ENCODE measurements at regions not wholly inside any gene's neighbourhood (a gene's known extent, or its start where the extent isn't known, plus 50 kb on each side); places are given as distances from the start of the nearest gene placed in this dataset.

DNA sequence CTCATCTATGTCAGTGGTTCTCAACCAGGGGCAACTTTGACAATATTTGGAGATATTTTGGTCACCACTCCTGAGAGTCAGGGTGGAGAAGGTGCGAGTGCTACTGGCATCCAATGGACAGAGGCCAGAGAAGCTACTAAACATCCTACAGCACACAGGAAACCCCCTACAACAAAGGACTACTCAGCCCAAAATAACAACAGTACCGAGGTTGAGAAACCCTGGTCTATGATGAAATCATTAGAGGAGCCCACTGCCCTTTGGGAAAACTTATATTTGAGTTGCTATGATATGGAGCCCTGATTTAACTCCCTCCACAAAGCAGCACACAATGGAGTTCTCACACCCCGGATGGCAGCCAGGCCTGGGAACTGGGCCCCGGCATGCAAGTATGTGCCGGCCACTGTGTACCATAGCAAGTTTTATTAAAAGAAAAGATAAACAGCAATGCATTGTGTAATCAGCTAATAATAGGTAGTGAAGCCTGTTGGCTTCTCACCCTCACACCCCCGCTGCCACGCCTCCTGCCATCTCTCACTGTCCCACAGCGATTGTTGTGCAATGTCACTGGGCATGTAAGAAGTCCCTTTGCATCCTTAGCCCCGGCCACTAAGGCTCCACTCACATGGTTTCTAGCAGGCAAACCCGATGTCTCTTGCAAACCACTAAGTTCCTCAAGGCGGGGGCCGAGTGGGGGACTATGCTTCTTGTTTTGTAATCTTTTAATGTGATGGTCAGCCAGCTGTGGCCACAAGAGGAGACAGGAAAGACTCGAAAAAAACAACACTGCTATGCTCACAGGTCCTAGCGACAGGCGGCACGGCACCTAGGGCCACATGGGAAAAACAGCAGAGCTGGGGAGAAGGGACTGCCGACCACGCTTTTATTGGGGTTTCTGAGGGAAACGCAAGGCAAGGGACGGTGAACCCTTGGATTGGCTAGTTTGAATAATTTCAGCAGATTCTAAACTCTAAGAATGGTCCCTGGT is 110.0 kb downstream of the AQP9 start:
- TF ChIP-seq, protein P1, sequence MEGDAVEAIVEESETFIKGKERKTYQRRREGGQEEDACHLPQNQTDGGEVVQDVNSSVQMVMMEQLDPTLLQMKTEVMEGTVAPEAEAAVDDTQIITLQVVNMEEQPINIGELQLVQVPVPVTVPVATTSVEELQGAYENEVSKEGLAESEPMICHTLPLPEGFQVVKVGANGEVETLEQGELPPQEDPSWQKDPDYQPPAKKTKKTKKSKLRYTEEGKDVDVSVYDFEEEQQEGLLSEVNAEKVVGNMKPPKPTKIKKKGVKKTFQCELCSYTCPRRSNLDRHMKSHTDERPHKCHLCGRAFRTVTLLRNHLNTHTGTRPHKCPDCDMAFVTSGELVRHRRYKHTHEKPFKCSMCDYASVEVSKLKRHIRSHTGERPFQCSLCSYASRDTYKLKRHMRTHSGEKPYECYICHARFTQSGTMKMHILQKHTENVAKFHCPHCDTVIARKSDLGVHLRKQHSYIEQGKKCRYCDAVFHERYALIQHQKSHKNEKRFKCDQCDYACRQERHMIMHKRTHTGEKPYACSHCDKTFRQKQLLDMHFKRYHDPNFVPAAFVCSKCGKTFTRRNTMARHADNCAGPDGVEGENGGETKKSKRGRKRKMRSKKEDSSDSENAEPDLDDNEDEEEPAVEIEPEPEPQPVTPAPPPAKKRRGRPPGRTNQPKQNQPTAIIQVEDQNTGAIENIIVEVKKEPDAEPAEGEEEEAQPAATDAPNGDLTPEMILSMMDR (IDR thresholded peaks at IDR 0.05; ENCODE audit: low read length) = no peak
- no peak for TF ChIP-seq EZH2 (IDR thresholded peaks at IDR 0.05; ENCODE audit: borderline replicate concordance, low read length)
- H3K9me2 ChIP-seq (ENCODE audit: low read depth, low read length) = no peaks in the 10 kb centered on the region
- H3K9ac ChIP-seq (ENCODE audit: low read length) = no peak overlapping the region

GRCh38 chr15:58249646-58250312 is 111.6 kb downstream of the AQP9 start:
- H3K36me3 ChIP-seq (ENCODE audit: insufficient read depth, low read length) = no peaks in the 10 kb centered on the region; the same call in 1 of the 2 replicates
- no peak overlapping the region for H3K27ac ChIP-seq (ENCODE audit: low read depth, low read length, poor library complexity, severe bottlenecking)
- no peak overlapping the region for H3K4me3 ChIP-seq (ENCODE audit: low read depth, low read length, poor library complexity, severe bottlenecking)
- peaks cover 12% of the 10 kb centered on the region; the same call in 1 of the 2 replicates for H3K27me3 ChIP-seq (ENCODE audit: insufficient read depth, low read length)
- no peaks in the 10 kb centered on the region for H3K9me2 ChIP-seq (ENCODE audit: low read depth, low read length)
- no peaks in the 10 kb centered on the region for H3K9me3 ChIP-seq (ENCODE audit: low read length)
- no peak overlapping the region; the same call in 1 of the 2 replicates for H3K4me2 ChIP-seq (ENCODE audit: low read length)
- no peaks in the 10 kb centered on the region for H3F3A ChIP-seq (ENCODE audit: insufficient read depth, low read length)
- H3K4me1 ChIP-seq (ENCODE audit: insufficient read depth, low read length, severe bottlenecking) = peaks cover 21% of the 10 kb centered on the region
- H4K20me1 ChIP-seq (ENCODE audit: insufficient read depth, low read length) = no peaks in the 10 kb centered on the region
- H3K79me2 ChIP-seq (ENCODE audit: insufficient read depth, low read length) = no peaks in the 10 kb centered on the region
- H3K9ac ChIP-seq (ENCODE audit: low read length) = no peak overlapping the region
- H2AFZ ChIP-seq (ENCODE audit: low read length) = no peak overlapping the region; the same call in 1 of the 2 replicates
- no peak for TF ChIP-seq EZH2 (IDR thresholded peaks at IDR 0.05; ENCODE audit: borderline replicate concordance, low read length)
- TF ChIP-seq, protein P1 (IDR thresholded peaks at IDR 0.05; ENCODE audit: low read length) = no peak

More for the DNA sequence above, 110.0 kb downstream of the AQP9 start:
- Histone ChIP-seq H4K20me1 (ENCODE audit: insufficient read depth, low read length) (no peaks in the 10 kb centered on the region), H3K36me3 (ENCODE audit: insufficient read depth, low read length) (no peaks in the 10 kb centered on the region; the same call in 1 of the 2 replicates), H3F3A (ENCODE audit: insufficient read depth, low read length) (no peaks in the 10 kb centered on the region), H3K27ac (ENCODE audit: low read depth, low read length, poor library complexity, severe bottlenecking) (no peak overlapping the region), H3K4me3 (ENCODE audit: low read depth, low read length, poor library complexity, severe bottlenecking) (no peak overlapping the region), H3K9me3 (ENCODE audit: low read length) (no peaks in the 10 kb centered on the region), H3K27me3 (ENCODE audit: insufficient read depth, low read length) (peaks cover 9% of the 10 kb centered on the region; the same call in 1 of the 2 replicates), H3K4me2 (ENCODE audit: low read length) (no peak overlapping the region; the same call in 1 of the 2 replicates), H3K4me1 (ENCODE audit: insufficient read depth, low read length, severe bottlenecking) (peaks cover 21% of the 10 kb centered on the region), H2AFZ (ENCODE audit: low read length) (no peak overlapping the region), H3K79me2 (ENCODE audit: insufficient read depth, low read length) (no peaks in the 10 kb centered on the region)

GRCh38 chr15:58252586-58253323 is 114.6 kb downstream of the AQP9 start:
- no peak overlapping the region for H3K4me3 ChIP-seq (ENCODE audit: low read depth, low read length, poor library complexity, severe bottlenecking)
- no peak overlapping the region for H2AFZ ChIP-seq (ENCODE audit: low read length)
- H3K4me2 ChIP-seq (ENCODE audit: low read length) = no peak overlapping the region
- no peaks in the 10 kb centered on the region for H4K20me1 ChIP-seq (ENCODE audit: insufficient read depth, low read length)
- no peaks in the 10 kb centered on the region for H3K9me3 ChIP-seq (ENCODE audit: low read length)
- no peaks in the 10 kb centered on the region for H3K9me2 ChIP-seq (ENCODE audit: low read depth, low read length)
- no peak overlapping the region for H3K9ac ChIP-seq (ENCODE audit: low read length)
- peaks cover 17% of the 10 kb centered on the region for H3K4me1 ChIP-seq (ENCODE audit: insufficient read depth, low read length, severe bottlenecking)
- peaks cover 18% of the 10 kb centered on the region for H3K27me3 ChIP-seq (ENCODE audit: insufficient read depth, low read length)
- no peak overlapping the region for H3K27ac ChIP-seq (ENCODE audit: low read depth, low read length, poor library complexity, severe bottlenecking)
- no peaks in the 10 kb centered on the region for H3F3A ChIP-seq (ENCODE audit: insufficient read depth, low read length)
- TF ChIP-seq, protein P1 (IDR thresholded peaks at IDR 0.05; ENCODE audit: low read length) = no peak
- no peak for TF ChIP-seq EZH2 (IDR thresholded peaks at IDR 0.05; ENCODE audit: borderline replicate concordance, low read length)
- no peaks in the 10 kb centered on the region for H3K79me2 ChIP-seq (ENCODE audit: insufficient read depth, low read length)
- H3K36me3 ChIP-seq (ENCODE audit: insufficient read depth, low read length) = no peaks in the 10 kb centered on the region; the same call in 1 of the 2 replicates
